ENCODE measurements at regions not wholly inside any gene's neighbourhood (a gene's known extent, or its start where the extent isn't known, plus 50 kb on each side); places are given as distances from the start of the nearest gene placed in this dataset.

DNA sequence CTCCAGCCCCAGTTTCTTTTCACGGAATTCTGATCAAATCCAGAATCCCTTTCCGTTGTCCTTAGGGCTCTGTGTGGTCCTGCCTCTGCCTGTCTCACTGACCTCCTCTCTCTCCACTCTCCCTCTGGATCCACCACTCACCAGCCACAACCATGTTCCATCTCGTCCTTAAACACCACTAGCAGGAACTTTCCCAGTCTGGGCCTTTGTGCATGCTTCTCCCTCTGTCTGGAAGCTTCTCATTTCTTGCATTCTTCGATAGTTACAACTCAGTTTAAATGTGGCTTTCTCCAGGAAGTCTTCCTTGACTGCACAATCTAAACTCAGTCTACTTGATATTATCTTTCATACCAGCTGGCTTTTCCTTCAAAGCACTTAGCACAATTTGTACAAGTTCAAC is 117.7 kb upstream of the MSX2 start (continued):
- TF ChIP-seq TBP (IDR thresholded peaks at IDR 0.05; ENCODE audit: low read depth, low read length) (no peak), RNF2 (IDR thresholded peaks at IDR 0.05; ENCODE audit: borderline replicate concordance, low read depth, low read length, missing control alignments, poor library complexity, severe bottlenecking) (no peak), JUN (IDR thresholded peaks at IDR 0.05; ENCODE audit: low read depth, low read length) (no peak), CHD1 (IDR thresholded peaks at IDR 0.05; ENCODE audit: low read depth, low read length) (no peak), HDAC6 (IDR thresholded peaks at IDR 0.05; ENCODE audit: low read depth, low read length) (no peak), SUZ12 (IDR thresholded peaks at IDR 0.05; ENCODE audit: low read length) (no peak), CHD2 (IDR thresholded peaks at IDR 0.05; ENCODE audit: low read length) (no peak), TAF1 (IDR thresholded peaks at IDR 0.05; ENCODE audit: low read depth, low read length) (no peak)
